H9 (cell line): ENCODE measurements at regions not wholly inside any gene's neighbourhood (a gene's known extent, or its start where the extent isn't known, plus 50 kb on each side); places are given as distances from the start of the nearest gene placed in this dataset.

ENCODE experiments used
- DNase-seq: peaks from one replicate; pipeline ENCODE4 v3.0.0-alpha.2; 2017
- H2AFZ ChIP-seq: one replicate; pipeline ENCODE4 v1.6.1; 2013; ENCODE audit warnings: mild to moderate bottlenecking, low read length, control low read depth, moderate library complexity
- H2AK5ac ChIP-seq: 2 replicates; pipeline ENCODE4 v1.6.1; 2013; ENCODE audit warnings: low read length, control low read depth, mixed read lengths; ENCODE audit not compliant: insufficient read length
- H2BK120ac ChIP-seq: one replicate; pipeline ENCODE4 v1.6.1; 2013; ENCODE audit warnings: low read depth, mild to moderate bottlenecking, low read length, control low read depth, inconsistent platforms; ENCODE audit not compliant: poor library complexity, severe bottlenecking
- H2BK12ac ChIP-seq: 2 replicates; pipeline ENCODE4 v1.6.1; 2013; ENCODE audit warnings: low read length, control low read depth, mixed read lengths, low read depth; ENCODE audit not compliant: insufficient read length
- H2BK15ac ChIP-seq: 2 replicates; pipeline ENCODE4 v1.6.1; 2013; ENCODE audit warnings: low read depth, low read length, control low read depth
- H2BK20ac ChIP-seq: one replicate; pipeline ENCODE4 v1.6.1; 2013; ENCODE audit warnings: low read depth, mild to moderate bottlenecking, low read length, control low read depth, inconsistent platforms; ENCODE audit not compliant: poor library complexity, severe bottlenecking
- H2BK5ac ChIP-seq: 2 replicates; pipeline ENCODE4 v1.6.1; 2013; ENCODE audit warnings: low read length, control low read depth, mixed read lengths; ENCODE audit not compliant: insufficient read length
- H3K14ac ChIP-seq: 2 replicates; pipeline ENCODE4 v1.6.1; 2013; ENCODE audit warnings: low read length, control low read depth; ENCODE audit not compliant: insufficient read depth
- H3K18ac ChIP-seq: 2 replicates; pipeline ENCODE4 v1.6.1; 2013; ENCODE audit warnings: low read depth, mild to moderate bottlenecking, mixed read lengths, low read length, control low read depth; ENCODE audit not compliant: insufficient read length
- H3K23ac ChIP-seq: 2 replicates; pipeline ENCODE4 v1.6.1; 2013; ENCODE audit warnings: low read length, control low read depth, mixed read lengths, low read depth; ENCODE audit not compliant: insufficient read length
- H3K23me2 ChIP-seq: 2 replicates; pipeline ENCODE4 v1.6.1; 2013; ENCODE audit warnings: low read depth, mild to moderate bottlenecking, mixed read lengths, low read length, control low read depth; ENCODE audit not compliant: insufficient read length, poor library complexity, severe bottlenecking
- H3K27ac ChIP-seq: 2 replicates; pipeline ENCODE4 v1.5.1; 2013; ENCODE audit warnings: low read length, control low read depth, mixed read lengths, low read depth; ENCODE audit not compliant: insufficient read length
- H3K27me3 ChIP-seq: 2 replicates; pipeline ENCODE4 v1.6.1; 2013; ENCODE audit warnings: low read length, control low read depth, inconsistent platforms; ENCODE audit not compliant: insufficient read depth
- H3K4ac ChIP-seq: 2 replicates; pipeline ENCODE4 v1.6.1; 2013; ENCODE audit warnings: low read depth, mild to moderate bottlenecking, control low read depth, inconsistent platforms, low read length, moderate library complexity
- H3K4me1 ChIP-seq: 2 replicates; pipeline ENCODE4 v1.6.1; 2013; ENCODE audit warnings: low read length, control low read depth, inconsistent platforms; ENCODE audit not compliant: insufficient read depth
- H3K4me2 ChIP-seq: 2 replicates; pipeline ENCODE4 v1.6.1; 2013; ENCODE audit warnings: low read length, control low read depth, mixed read lengths; ENCODE audit not compliant: insufficient read length, insufficient read depth
- H3K56ac ChIP-seq: 2 replicates; pipeline ENCODE4 v1.6.1; 2013; ENCODE audit warnings: low read depth, mild to moderate bottlenecking, mixed read lengths, low read length, control low read depth; ENCODE audit not compliant: insufficient read length
- H3K79me1 ChIP-seq: 2 replicates; pipeline ENCODE4 v1.6.1; 2013; ENCODE audit warnings: low read depth, mild to moderate bottlenecking, moderate library complexity, low read length, control low read depth, inconsistent platforms; ENCODE audit not compliant: insufficient read depth, poor library complexity, severe bottlenecking
- H3K79me2 ChIP-seq: 2 replicates; pipeline ENCODE4 v1.6.1; 2013; ENCODE audit warnings: low read length, control low read depth, inconsistent platforms; ENCODE audit not compliant: insufficient read depth
- H3K9ac ChIP-seq: 2 replicates; pipeline ENCODE4 v1.6.1; 2013; ENCODE audit warnings: low read length, control low read depth, mixed read lengths; ENCODE audit not compliant: insufficient read length; ENCODE audit errors: extremely low read depth
- H3K9me3 ChIP-seq: one replicate; pipeline ENCODE4 v1.6.1; 2013; ENCODE audit warnings: low read depth, low read length, inconsistent platforms; ENCODE audit not compliant: control insufficient read depth
- H3T11ph ChIP-seq: one replicate; pipeline ENCODE4 v1.6.1; 2013; ENCODE audit warnings: mild to moderate bottlenecking, low read length, control low read depth, inconsistent platforms
- H4K20me1 ChIP-seq: one replicate; pipeline ENCODE4 v1.6.1; 2013; ENCODE audit not compliant: control insufficient read depth, insufficient read length, insufficient read depth
- H4K5ac ChIP-seq: 2 replicates; pipeline ENCODE4 v1.6.1; 2013; ENCODE audit warnings: low read depth, mild to moderate bottlenecking, mixed read lengths, low read length, control low read depth; ENCODE audit not compliant: insufficient read length
- H4K8ac ChIP-seq: replicated peaks from 2 replicates; pipeline ENCODE4 v1.6.1; 2013; ENCODE audit warnings: low read length, control low read depth, mixed read lengths, low read depth; ENCODE audit not compliant: insufficient read length
- H4K91ac ChIP-seq: 2 replicates; pipeline ENCODE4 v1.6.1; 2013; ENCODE audit warnings: low read depth, mild to moderate bottlenecking, moderate library complexity, mixed read lengths, low read length, control low read depth; ENCODE audit not compliant: insufficient read length
- H3K27ac Mint-ChIP-seq, 3 experiments: 2 replicates in 2 of 3; 3 replicates in 1 of 3; pipeline ENCODE4 v1.8.0; 2020 to 2021; ENCODE audit warnings: mixed read lengths in 3 of 3, mild to moderate bottlenecking in 1 of 3, moderate library complexity in 1 of 3
- H3K27me3 Mint-ChIP-seq: 2 replicates; pipeline ENCODE4 v1.8.0; 2021; ENCODE audit warnings: low read depth, mild to moderate bottlenecking, moderate library complexity, mixed read lengths
- H3K36me3 Mint-ChIP-seq, 3 experiments: 2 replicates in 2 of 3; 3 replicates in 1 of 3; pipeline ENCODE4 v1.8.0; 2020 to 2021; ENCODE audit warnings: low read depth in 3 of 3, mixed read lengths in 3 of 3; ENCODE audit not compliant: insufficient read depth in 1 of 3
- H3K4me1 Mint-ChIP-seq, 2 experiments: 2 replicates each; pipeline ENCODE4 v1.8.0; 2020; ENCODE audit warnings: mixed read lengths in 2 of 2
- H3K4me3 Mint-ChIP-seq, 2 experiments: 2 replicates in 1 of 2; 3 replicates in 1 of 2; pipeline ENCODE4 v1.8.0; 2020 to 2021; ENCODE audit warnings: mild to moderate bottlenecking in 2 of 2, mixed read lengths in 2 of 2, moderate library complexity in 1 of 2
- H3K9me3 Mint-ChIP-seq, 2 experiments: 2 replicates in 1 of 2; 3 replicates in 1 of 2; pipeline ENCODE4 v1.8.0; 2020; ENCODE audit warnings: mild to moderate bottlenecking in 2 of 2, mixed read lengths in 2 of 2, moderate library complexity in 1 of 2
- CTCF ChIP-seq: fragments of 200-600 bp; sonication (generic); conservative IDR thresholded peaks from 3 replicates; pipeline ENCODE4 v1.8.0; 2021; ENCODE audit warnings: antibody characterized with exemption, mild to moderate bottlenecking

- no peak for TF ChIP-seq CTCF
- no peaks in the 10 kb centered on the region for H3K9me3 Mint-ChIP-seq
- no peak overlapping the region for H2BK12ac ChIP-seq
These were observed 179.8 kb upstream of the MEIS1 start for GRCh38 chr2:66255136-66255535.

More at GRCh38 chr2:66255136-66255535, 179.8 kb upstream of the MEIS1 start:
- Histone ChIP-seq H3K9ac (no peak overlapping the region), H3K79me2 (no peaks in the 10 kb centered on the region), H3K4me1 (0 out of 2 replicates have a peak, but pooled peaks cover 4% of the 10 kb centered on the region), H3K14ac (no peak overlapping the region), H4K20me1 (no peaks in the 10 kb centered on the region), H3K4me2 (no peak overlapping the region), H3K23me2 (no peaks in the 10 kb centered on the region), H3K9me3 (no peaks in the 10 kb centered on the region), H3T11ph (no peak overlapping the region), H2BK120ac (no peak overlapping the region), H3K4ac (no peak overlapping the region), H4K91ac (no peak overlapping the region), H3K27me3 (no peaks in the 10 kb centered on the region), H2BK20ac (no peak overlapping the region), H2BK5ac (no peak overlapping the region), H3K23ac (no peak overlapping the region), H2AK5ac (no peak overlapping the region), H3K18ac (no peak overlapping the region), H4K8ac (no peak overlapping the region), H3K79me1 (no peaks in the 10 kb centered on the region), H2AFZ (no peak overlapping the region), H2BK15ac (no peak overlapping the region), H3K56ac (no peak overlapping the region), H3K27ac (no peak overlapping the region), H4K5ac (no peak overlapping the region)
- DNase-seq, result no peak
- no peaks in the 10 kb centered on the region for H3K36me3 Mint-ChIP-seq
- no peak overlapping the region for H3K27ac Mint-ChIP-seq
- no peak overlapping the region for H3K4me3 Mint-ChIP-seq
- H3K4me1 Mint-ChIP-seq, result peaks cover 3 to 19% of the 10 kb centered on the region in 2 experiments; a peak in 2 of 4 replicates
- no peaks in the 10 kb centered on the region for H3K27me3 Mint-ChIP-seq
